Chondrocyte (in vitro differentiated cells): ENCODE measurements at regions not wholly inside any gene's neighbourhood (a gene's known extent, or its start where the extent isn't known, plus 50 kb on each side); places are given as distances from the start of the nearest gene placed in this dataset.

ENCODE experiments used
- DNase-seq: peaks from one replicate; pipeline ENCODE4 v3.0.0; 2021; ENCODE audit warnings: mixed read lengths, low spot score
- H3K27ac Mint-ChIP-seq: one replicate; pipeline ENCODE4 v1.8.0; 2021; ENCODE audit warnings: mild to moderate bottlenecking, moderate library complexity, mixed read lengths; ENCODE audit not compliant: unreplicated experiment
- H3K27me3 Mint-ChIP-seq: 2 replicates; pipeline ENCODE4 v1.8.0; 2021; ENCODE audit warnings: low read depth, mixed read lengths
- H3K36me3 Mint-ChIP-seq: 2 replicates; pipeline ENCODE4 v1.8.0; 2021; ENCODE audit warnings: low read depth, mixed read lengths
- H3K4me1 Mint-ChIP-seq: 2 replicates; pipeline ENCODE4 v1.8.0; 2021; ENCODE audit warnings: low read depth, mild to moderate bottlenecking, mixed read lengths
- H3K4me3 Mint-ChIP-seq: one replicate; pipeline ENCODE4 v1.8.0; 2021; ENCODE audit warnings: mild to moderate bottlenecking, moderate library complexity, mixed read lengths; ENCODE audit not compliant: unreplicated experiment
- H3K9me3 Mint-ChIP-seq: 2 replicates; pipeline ENCODE4 v1.8.0; 2021; ENCODE audit warnings: low read depth, mixed read lengths
- CTCF ChIP-seq: fragments of 200-600 bp; sonication (generic); IDR thresholded peaks from 2 replicates; pipeline ENCODE4 v1.5.0; 2021; ENCODE audit warnings: antibody characterized with exemption, mild to moderate bottlenecking, moderate library complexity

- Mint-ChIP-seq H3K27me3 (no peaks in the 10 kb centered on the region), H3K4me1 (no peaks in the 10 kb centered on the region), H3K27ac (no peak overlapping the region), H3K9me3 (no peaks in the 10 kb centered on the region), H3K4me3 (no peak overlapping the region), H3K36me3 (no peaks in the 10 kb centered on the region)
- DNase-seq = no peak
- no peak for TF ChIP-seq CTCF
These were observed 1577.2 kb downstream of the AMY1C start for GRCh38 chr1:105326886-105327285.

- Mint-ChIP-seq H3K4me1 (no peaks in the 10 kb centered on the region), H3K4me3 (no peak overlapping the region), H3K27me3 (no peaks in the 10 kb centered on the region), H3K36me3 (no peaks in the 10 kb centered on the region), H3K27ac (no peak overlapping the region), H3K9me3 (peaks cover 2% of the 10 kb centered on the region)
- no peak for DNase-seq
- no peak for TF ChIP-seq CTCF
These were observed 1587.7 kb downstream of the AMY1C start for GRCh38 chr1:105337420-105337819.

- Mint-ChIP-seq H3K27ac (no peak overlapping the region), H3K36me3 (peaks cover 6% of the 10 kb centered on the region), H3K4me1 (no peaks in the 10 kb centered on the region), H3K27me3 (no peaks in the 10 kb centered on the region), H3K4me3 (no peak overlapping the region), H3K9me3 (peaks cover 25% of the 10 kb centered on the region)
- no peak for DNase-seq
- TF ChIP-seq CTCF = no peak
These were observed 1593.6 kb downstream of the AMY1C start for GRCh38 chr1:105343317-105343716.

- no peak for TF ChIP-seq CTCF
- Mint-ChIP-seq H3K27me3 (no peaks in the 10 kb centered on the region), H3K4me3 (no peak overlapping the region), H3K4me1 (no peaks in the 10 kb centered on the region), H3K9me3 (peaks cover 5% of the 10 kb centered on the region), H3K27ac (no peak overlapping the region), H3K36me3 (no peaks in the 10 kb centered on the region)
- no peak for DNase-seq
These were observed 1609.8 kb downstream of the AMY1C start for GRCh38 chr1:105359457-105359856.

GRCh38 chr1:105362438-105362837 is 1612.7 kb downstream of the AMY1C start:
- Mint-ChIP-seq H3K27ac (no peak overlapping the region), H3K27me3 (no peaks in the 10 kb centered on the region), H3K36me3 (no peaks in the 10 kb centered on the region), H3K9me3 (peaks cover 5% of the 10 kb centered on the region), H3K4me3 (no peak overlapping the region), H3K4me1 (no peaks in the 10 kb centered on the region)
- TF ChIP-seq CTCF = no peak
- DNase-seq = no peak
